Activated B cell treated with CpG ODN at 0.5 μM for 24 hours (primary cell): ENCODE measurements at regions not wholly inside any gene's neighbourhood (a gene's known extent, or its start where the extent isn't known, plus 50 kb on each side); places are given as distances from the start of the nearest gene placed in this dataset.

Source experiments
- ATAC-seq: fragments of 200-7000 bp; cut with Tn5 transposase; one replicate; pipeline ENCODE4 v1.10.0; 2021; ENCODE audit warnings: low read depth, mild to moderate bottlenecking, moderate library complexity
- CTCF ChIA-PET: fragments of 350-600 bp; sonication (Branson Sonifier 250); formaldehyde crosslinking; loops from one replicate; lab custom pipeline; 2021; ENCODE audit warnings: antibody characterized with exemption; lab: Charles Lee
- POLR2A ChIA-PET: fragments of 350-600 bp; sonication (Branson Sonifier 250); formaldehyde crosslinking; loops from one replicate; lab custom pipeline; 2021; ENCODE audit warnings: antibody characterized with exemption; lab: Charles Lee
- DNase-seq: peaks from one replicate; pipeline ENCODE4 v3.0.0; 2022
- H3K27ac Mint-ChIP-seq: one replicate; pipeline ENCODE4 v1.8.0; 2020; ENCODE audit warnings: mixed read lengths
- H3K27me3 Mint-ChIP-seq: one replicate; pipeline ENCODE4 v1.8.0; 2021; ENCODE audit warnings: mixed read lengths
- H3K36me3 Mint-ChIP-seq: one replicate; pipeline ENCODE4 v1.8.0; 2021; ENCODE audit warnings: low read depth, mixed read lengths
- H3K4me1 Mint-ChIP-seq: one replicate; pipeline ENCODE4 v1.8.0; 2021; ENCODE audit warnings: mixed read lengths
- H3K4me3 Mint-ChIP-seq: one replicate; pipeline ENCODE4 v1.8.0; 2020; ENCODE audit warnings: mild to moderate bottlenecking, mixed read lengths
- H3K9me3 Mint-ChIP-seq: one replicate; pipeline ENCODE4 v1.8.0; 2020; ENCODE audit warnings: mixed read lengths
- intact Hi-C: fragments of 100-400 bp; cut with micrococcal nuclease; formaldehyde crosslinking; loops from one replicate; pipeline ENCODE4 v1.15.1; 2024
- TF ChIP-seq, protein P1 (sequence below): fragments of 200-600 bp; IDR thresholded peaks from one replicate; pipeline ENCODE4 v1.8.0; 2022; ENCODE audit warnings: antibody characterized with exemption, mild to moderate bottlenecking

DNA sequence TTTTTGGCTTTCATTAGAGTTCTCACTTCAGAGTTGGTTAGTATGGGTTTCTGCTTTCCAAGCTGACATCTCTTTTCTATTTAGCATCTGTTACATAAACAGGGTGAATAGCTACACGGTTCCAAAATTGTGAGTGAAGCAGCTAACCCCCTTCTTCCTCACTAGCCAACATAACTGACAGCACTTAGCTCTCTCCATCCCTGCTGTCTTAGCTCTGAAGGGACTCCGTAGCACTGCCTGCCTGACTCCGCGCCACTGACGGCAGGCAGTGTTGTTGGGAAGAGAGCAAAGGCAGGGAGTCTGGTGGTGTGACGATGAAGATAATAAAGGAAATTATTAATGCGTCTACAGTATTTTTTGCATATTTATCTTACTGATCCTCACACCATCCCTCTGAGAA is 247.0 kb downstream of the PTBP2 start:
- Mint-ChIP-seq H3K9me3 (no peaks in the 10 kb centered on the region), H3K4me3 (no peak overlapping the region), H3K36me3 (no peaks in the 10 kb centered on the region), H3K27ac (no peak overlapping the region), H3K27me3 (peaks cover 3% of the 10 kb centered on the region), H3K4me1 (no peaks in the 10 kb centered on the region)
- no peak for DNase-seq
- ChIA-PET POLR2A (no interaction called here), CTCF (interaction anchor here (0.6 to 1.7 kb wide), 2 partner anchors 1083 to 1085 kb away, joined by 3 to 5 read pairs; no protein-coding TSS in a partner anchor)
- ATAC-seq: no peak
- intact Hi-C loops: no loop called here
- TF ChIP-seq, protein P1, sequence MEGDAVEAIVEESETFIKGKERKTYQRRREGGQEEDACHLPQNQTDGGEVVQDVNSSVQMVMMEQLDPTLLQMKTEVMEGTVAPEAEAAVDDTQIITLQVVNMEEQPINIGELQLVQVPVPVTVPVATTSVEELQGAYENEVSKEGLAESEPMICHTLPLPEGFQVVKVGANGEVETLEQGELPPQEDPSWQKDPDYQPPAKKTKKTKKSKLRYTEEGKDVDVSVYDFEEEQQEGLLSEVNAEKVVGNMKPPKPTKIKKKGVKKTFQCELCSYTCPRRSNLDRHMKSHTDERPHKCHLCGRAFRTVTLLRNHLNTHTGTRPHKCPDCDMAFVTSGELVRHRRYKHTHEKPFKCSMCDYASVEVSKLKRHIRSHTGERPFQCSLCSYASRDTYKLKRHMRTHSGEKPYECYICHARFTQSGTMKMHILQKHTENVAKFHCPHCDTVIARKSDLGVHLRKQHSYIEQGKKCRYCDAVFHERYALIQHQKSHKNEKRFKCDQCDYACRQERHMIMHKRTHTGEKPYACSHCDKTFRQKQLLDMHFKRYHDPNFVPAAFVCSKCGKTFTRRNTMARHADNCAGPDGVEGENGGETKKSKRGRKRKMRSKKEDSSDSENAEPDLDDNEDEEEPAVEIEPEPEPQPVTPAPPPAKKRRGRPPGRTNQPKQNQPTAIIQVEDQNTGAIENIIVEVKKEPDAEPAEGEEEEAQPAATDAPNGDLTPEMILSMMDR: no peak

- ChIA-PET CTCF (interaction anchor here (1.4 to 1.7 kb wide), 2 partner anchors 1082 to 1087 kb away, joined by 4 to 5 read pairs; no protein-coding TSS in a partner anchor), POLR2A (no interaction called here)
- intact Hi-C loops: no loop called here
- Mint-ChIP-seq H3K4me1 (no peaks in the 10 kb centered on the region), H3K27me3 (peaks cover 3% of the 10 kb centered on the region), H3K27ac (no peak overlapping the region), H3K36me3 (no peaks in the 10 kb centered on the region), H3K9me3 (no peaks in the 10 kb centered on the region), H3K4me3 (no peak overlapping the region)
- TF ChIP-seq, protein P1: no peak
- no peak for DNase-seq
- ATAC-seq: no peak
These were observed 247.4 kb downstream of the PTBP2 start for GRCh38 chr1:96968983-96969382.

- POLR2A ChIA-PET: no interaction called here
- Mint-ChIP-seq H3K9me3 (no peaks in the 10 kb centered on the region), H3K27me3 (peaks cover 3% of the 10 kb centered on the region), H3K4me3 (no peak overlapping the region), H3K27ac (no peak overlapping the region), H3K36me3 (no peaks in the 10 kb centered on the region), H3K4me1 (no peaks in the 10 kb centered on the region)
- no peak for DNase-seq
- CTCF ChIA-PET: interaction anchor here (1.4 to 1.7 kb wide), 2 partner anchors 1081 to 1087 kb away, joined by 4 to 5 read pairs; no protein-coding TSS in a partner anchor
- ATAC-seq: no peak
- intact Hi-C loops: no loop called here
- TF ChIP-seq, protein P1: no peak
These were observed 248.1 kb downstream of the PTBP2 start for GRCh38 chr1:96969656-96970163.

DNA sequence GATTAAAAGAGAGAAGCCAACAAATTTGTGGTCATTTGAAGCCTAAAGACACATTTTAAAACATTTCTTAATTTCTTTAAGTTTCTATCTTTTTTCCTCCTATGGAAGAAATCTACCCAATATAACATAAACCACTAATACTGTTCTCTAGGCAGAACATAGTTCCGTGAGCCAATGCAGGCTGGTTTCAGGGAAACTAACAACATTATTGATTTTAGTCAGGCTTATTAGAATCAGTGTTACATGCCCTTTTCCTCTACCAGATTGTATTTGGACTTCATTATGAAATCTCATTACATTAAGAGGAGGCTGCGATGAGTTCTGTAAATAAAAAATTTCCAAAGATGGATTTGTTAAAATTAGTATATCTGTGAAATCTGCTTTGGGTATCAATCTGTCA is 249.9 kb downstream of the PTBP2 start:
- POLR2A ChIA-PET: no interaction called here
- TF ChIP-seq, protein P1: no peak
- H3K4me3 Mint-ChIP-seq: no peak overlapping the region
- H3K4me1 Mint-ChIP-seq: no peaks in the 10 kb centered on the region
- ATAC-seq: no peak
- no peak overlapping the region for H3K27ac Mint-ChIP-seq
- peaks cover 3% of the 10 kb centered on the region for H3K27me3 Mint-ChIP-seq
- no peaks in the 10 kb centered on the region for H3K9me3 Mint-ChIP-seq
- no peaks in the 10 kb centered on the region for H3K36me3 Mint-ChIP-seq
- intact Hi-C loops: no loop called here
- no peak for DNase-seq
- CTCF ChIA-PET: no interaction called here

- no peaks in the 10 kb centered on the region for H3K9me3 Mint-ChIP-seq
- DNase-seq (no peak), ATAC-seq (no peak)
- H3K27ac Mint-ChIP-seq: no peak overlapping the region
- no peaks in the 10 kb centered on the region for H3K36me3 Mint-ChIP-seq
- POLR2A ChIA-PET: no interaction called here
- TF ChIP-seq, protein P1: no peak
- no peak overlapping the region for H3K4me3 Mint-ChIP-seq
- H3K27me3 Mint-ChIP-seq: peaks cover 3% of the 10 kb centered on the region
- no peaks in the 10 kb centered on the region for H3K4me1 Mint-ChIP-seq
- CTCF ChIA-PET: no interaction called here
- intact Hi-C loops: no loop called here
These were observed 250.4 kb downstream of the PTBP2 start for GRCh38 chr1:96971849-96972602.
